ENCODE measurements at regions not wholly inside any gene's neighbourhood (a gene's known extent, or its start where the extent isn't known, plus 50 kb on each side); places are given as distances from the start of the nearest gene placed in this dataset.

DNA sequence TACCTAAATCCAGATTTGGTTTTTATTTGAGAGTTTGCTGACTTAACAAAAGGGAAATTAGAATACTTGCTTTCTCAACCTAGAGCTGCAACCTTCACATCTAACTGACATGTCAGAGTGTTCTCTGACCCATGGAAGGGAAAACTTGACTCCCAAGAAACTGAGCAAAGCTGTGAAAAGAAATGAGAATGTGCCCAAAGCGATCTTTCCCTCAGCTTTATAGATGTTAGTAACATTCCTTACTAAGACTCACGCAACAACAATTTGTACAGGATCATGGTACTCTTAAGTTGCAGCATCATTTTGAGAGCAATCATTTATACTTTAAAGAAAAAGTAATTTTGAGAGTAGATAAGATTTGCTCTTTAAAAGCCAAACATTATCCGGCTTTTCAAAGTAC lies 117.0 kb upstream of the FBXL7 start:
- DNase-seq (ENCODE audit: low spot score), result no peak
- Histone ChIP-seq H3K9me3 (no peaks in the 10 kb centered on the region), H3K27ac (no peak overlapping the region), H3K4me3 (no peak overlapping the region), H3K4me1 (replicated peaks) (no peaks in the 10 kb centered on the region), H3K36me3 (no peaks in the 10 kb centered on the region), H3K27me3 (replicated peaks; ENCODE audit: insufficient read depth) (no peaks in the 10 kb centered on the region)
- intact Hi-C loops (cut with DNase I), result loop anchor here (10.0 kb wide), 1 partner anchor 612 kb away; no protein-coding TSS in a partner anchor
- TF ChIP-seq POLR2AphosphoS5 (IDR thresholded peaks at IDR 0.05) (no peak), POLR2A (IDR thresholded peaks at IDR 0.05) (no peak), CTCF (IDR thresholded peaks at IDR 0.05) (no peak)
- WGBS, result 86% methylated on average over 3 of the region's 3 CpGs

DNA sequence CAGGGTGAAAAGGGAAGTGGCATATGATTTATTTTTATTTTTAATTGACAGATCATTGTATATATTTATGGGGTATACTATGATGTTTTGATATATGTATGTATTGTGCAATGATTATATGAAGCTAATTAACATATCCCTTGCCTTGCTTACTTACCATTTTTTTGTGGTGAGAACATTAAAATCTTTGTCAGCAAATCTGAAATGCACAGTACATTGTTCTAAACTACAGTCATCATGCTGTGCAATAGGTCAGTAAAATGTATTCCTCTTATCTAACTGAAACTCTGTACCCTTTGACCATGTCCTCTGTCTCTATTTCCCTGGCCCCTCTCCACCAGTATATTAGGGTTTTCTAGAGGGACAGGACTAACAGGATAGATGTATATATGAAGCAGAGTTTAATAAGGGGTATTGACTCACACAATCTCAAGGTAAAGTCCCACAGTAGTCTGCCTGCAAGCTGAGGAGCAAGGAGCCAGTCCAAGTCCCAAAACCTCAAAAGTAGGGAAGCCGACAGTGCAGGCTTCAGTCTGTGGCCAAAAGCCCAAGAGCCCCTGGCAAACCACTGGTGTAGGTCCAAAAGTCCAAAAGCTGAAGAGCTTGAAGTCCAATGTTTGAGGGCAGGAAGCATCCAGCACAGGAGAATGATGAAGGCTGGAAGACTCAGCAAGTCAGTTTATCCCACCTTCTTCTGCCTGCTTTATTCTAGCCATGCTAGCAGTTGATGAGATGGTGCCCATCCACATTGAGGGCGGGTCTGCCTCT lies 122.2 kb upstream of the FBXL7 start:
- intact Hi-C loops (cut with DNase I), result no loop called here
- H3K27ac ChIP-seq, result no peak overlapping the region
- 95% methylated on average over 2 of the region's 2 CpGs for WGBS
- no peaks in the 10 kb centered on the region for H3K4me1 ChIP-seq (replicated peaks)
- H3K36me3 ChIP-seq, result no peaks in the 10 kb centered on the region
- no peak for TF ChIP-seq CTCF (IDR thresholded peaks at IDR 0.05)
- TF ChIP-seq POLR2A (IDR thresholded peaks at IDR 0.05), result no peak
- TF ChIP-seq POLR2AphosphoS5 (IDR thresholded peaks at IDR 0.05), result no peak
- H3K4me3 ChIP-seq, result no peak overlapping the region
- no peaks in the 10 kb centered on the region for H3K27me3 ChIP-seq (replicated peaks; ENCODE audit: insufficient read depth)
- no peaks in the 10 kb centered on the region for H3K9me3 ChIP-seq
- no peak for DNase-seq (ENCODE audit: low spot score)

GRCh38 chr5:15376803-15377202 lies 123.2 kb upstream of the FBXL7 start:
- intact Hi-C loops (cut with DNase I), result no loop called here
- Histone ChIP-seq H3K9me3 (no peaks in the 10 kb centered on the region), H3K36me3 (no peaks in the 10 kb centered on the region), H3K27ac (no peak overlapping the region), H3K4me3 (no peak overlapping the region), H3K27me3 (replicated peaks; ENCODE audit: insufficient read depth) (no peaks in the 10 kb centered on the region), H3K4me1 (replicated peaks) (no peaks in the 10 kb centered on the region)
- TF ChIP-seq POLR2AphosphoS5 (IDR thresholded peaks at IDR 0.05) (no peak), POLR2A (IDR thresholded peaks at IDR 0.05) (no peak), CTCF (IDR thresholded peaks at IDR 0.05) (no peak)
- DNase-seq (ENCODE audit: low spot score), result no peak
- WGBS, result 93% methylated on average over 2 of the region's 2 CpGs

DNA sequence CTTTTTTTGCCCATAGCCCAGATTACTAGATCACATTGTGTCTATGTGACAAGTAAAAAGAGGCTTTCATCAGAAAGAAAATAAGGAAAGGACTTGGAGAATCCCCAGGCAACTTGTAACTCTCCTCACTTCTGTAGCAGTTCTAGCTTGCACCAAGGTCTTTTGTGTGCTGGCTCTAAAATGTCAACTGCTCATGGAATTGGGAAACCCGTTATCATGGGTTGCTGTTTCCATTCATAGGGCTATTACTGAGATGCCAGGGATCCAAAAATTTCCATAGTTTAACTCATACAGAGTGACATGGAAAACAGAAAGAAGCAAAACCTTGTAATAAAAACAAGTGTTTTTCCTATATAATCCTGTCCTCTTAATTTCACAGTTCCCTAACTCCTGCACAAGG lies 123.9 kb upstream of the FBXL7 start:
- Histone ChIP-seq H3K4me1 (replicated peaks) (no peaks in the 10 kb centered on the region), H3K27ac (no peak overlapping the region), H3K4me3 (no peak overlapping the region), H3K9me3 (no peaks in the 10 kb centered on the region), H3K36me3 (no peaks in the 10 kb centered on the region), H3K27me3 (replicated peaks; ENCODE audit: insufficient read depth) (no peaks in the 10 kb centered on the region)
- DNase-seq (ENCODE audit: low spot score), result no peak
- intact Hi-C loops (cut with DNase I), result no loop called here
- 77% methylated on average over 1 of the region's 1 CpG for WGBS
- TF ChIP-seq POLR2AphosphoS5 (IDR thresholded peaks at IDR 0.05), result no peak
- no peak for TF ChIP-seq CTCF (IDR thresholded peaks at IDR 0.05)
- no peak for TF ChIP-seq POLR2A (IDR thresholded peaks at IDR 0.05)

GRCh38 chr5:15375559-15375958 lies 124.4 kb upstream of the FBXL7 start:
- H3K9me3 ChIP-seq, result no peaks in the 10 kb centered on the region
- no peaks in the 10 kb centered on the region for H3K36me3 ChIP-seq
- H3K27ac ChIP-seq, result no peak overlapping the region
- no peaks in the 10 kb centered on the region for H3K27me3 ChIP-seq (replicated peaks; ENCODE audit: insufficient read depth)
- no peak overlapping the region for H3K4me3 ChIP-seq
- no peaks in the 10 kb centered on the region for H3K4me1 ChIP-seq (replicated peaks)
- DNase-seq (ENCODE audit: low spot score), result no peak
- intact Hi-C loops (cut with DNase I), result no loop called here
- WGBS, result 97% methylated on average over 1 of the region's 1 CpG
- TF ChIP-seq CTCF (IDR thresholded peaks at IDR 0.05) (no peak), POLR2AphosphoS5 (IDR thresholded peaks at IDR 0.05) (no peak), POLR2A (IDR thresholded peaks at IDR 0.05) (no peak)
